ENCODE measurements at regions not wholly inside any gene's neighbourhood (a gene's known extent, or its start where the extent isn't known, plus 50 kb on each side); places are given as distances from the start of the nearest gene placed in this dataset.
A peak's percentile ranks its signal among the peaks of the same experiment; 100 is the strongest.

DNA sequence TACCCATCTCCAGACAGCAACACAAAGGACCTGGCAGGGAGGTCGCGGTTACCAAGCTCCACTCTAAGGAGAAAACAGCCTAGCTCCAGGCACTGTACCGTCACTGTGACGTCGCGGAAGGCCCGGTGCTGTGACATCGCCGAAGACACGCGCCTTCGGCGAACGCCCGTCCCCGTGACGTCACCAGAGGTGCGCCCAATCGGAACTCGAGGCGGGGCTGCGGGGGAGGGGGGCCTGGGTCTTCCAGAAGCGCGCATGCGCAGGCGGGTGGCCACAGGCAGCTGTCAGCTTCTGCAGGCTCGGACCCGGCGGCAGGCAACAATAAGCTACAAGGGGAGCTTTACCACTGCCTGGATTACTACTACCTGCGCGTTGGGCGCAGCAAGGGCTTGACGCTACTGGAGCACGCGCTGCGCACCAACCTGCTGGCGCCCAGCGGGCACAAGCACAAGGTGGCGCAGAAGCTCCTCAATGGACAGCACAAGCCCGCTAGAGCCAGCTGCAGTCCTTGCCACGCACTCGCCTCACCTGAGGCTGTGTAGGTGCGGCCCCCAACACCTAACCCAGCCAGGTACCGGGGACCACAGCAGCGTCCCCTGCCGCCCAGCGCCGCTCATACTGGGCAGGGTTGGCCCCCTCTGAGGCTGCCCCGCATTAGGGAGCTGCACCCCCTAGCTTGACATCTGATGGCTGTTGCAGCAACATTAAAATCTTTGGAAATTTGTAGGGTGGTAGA, 208.4 kb downstream of the TPST1 start:
- Mint-ChIP-seq H3K36me3 (ENCODE audit: low read depth) (peaks cover 4% of the 10 kb centered on the region; the same call in 1 of the 3 replicates), H3K4me1 (peaks cover 3% of the 10 kb centered on the region; the same call in 2 of the 3 replicates), H3K4me3 (peak overlapping the region; percentile 73), H3K27me3 (ENCODE audit: insufficient read depth, low read depth, poor library complexity) (peaks cover 12% of the 10 kb centered on the region), H3K27ac (peak overlapping the region; percentile 83; the same call in 1 of the 2 replicates), H3K9me3 (0 out of 3 replicates have a peak, but pooled peaks cover 4% of the 10 kb centered on the region)
- H3K4me2 ChIP-seq: peak overlapping the region; percentile 85
- H3K36me3 ChIP-seq (ENCODE audit: insufficient read depth): no peaks in the 10 kb centered on the region
- TF ChIP-seq, protein P1, sequence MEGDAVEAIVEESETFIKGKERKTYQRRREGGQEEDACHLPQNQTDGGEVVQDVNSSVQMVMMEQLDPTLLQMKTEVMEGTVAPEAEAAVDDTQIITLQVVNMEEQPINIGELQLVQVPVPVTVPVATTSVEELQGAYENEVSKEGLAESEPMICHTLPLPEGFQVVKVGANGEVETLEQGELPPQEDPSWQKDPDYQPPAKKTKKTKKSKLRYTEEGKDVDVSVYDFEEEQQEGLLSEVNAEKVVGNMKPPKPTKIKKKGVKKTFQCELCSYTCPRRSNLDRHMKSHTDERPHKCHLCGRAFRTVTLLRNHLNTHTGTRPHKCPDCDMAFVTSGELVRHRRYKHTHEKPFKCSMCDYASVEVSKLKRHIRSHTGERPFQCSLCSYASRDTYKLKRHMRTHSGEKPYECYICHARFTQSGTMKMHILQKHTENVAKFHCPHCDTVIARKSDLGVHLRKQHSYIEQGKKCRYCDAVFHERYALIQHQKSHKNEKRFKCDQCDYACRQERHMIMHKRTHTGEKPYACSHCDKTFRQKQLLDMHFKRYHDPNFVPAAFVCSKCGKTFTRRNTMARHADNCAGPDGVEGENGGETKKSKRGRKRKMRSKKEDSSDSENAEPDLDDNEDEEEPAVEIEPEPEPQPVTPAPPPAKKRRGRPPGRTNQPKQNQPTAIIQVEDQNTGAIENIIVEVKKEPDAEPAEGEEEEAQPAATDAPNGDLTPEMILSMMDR (conservative IDR thresholded peaks at IDR 0.05; ENCODE audit: low read depth in 2 of 2): peak; percentile 68 to 76
- TF ChIP-seq NANOG (IDR thresholded peaks at IDR 0.05; ENCODE audit: borderline replicate concordance) (no peak), POLR2AphosphoS5 (IDR thresholded peaks at IDR 0.05; ENCODE audit: low read depth) (no peak), CREB1 (CRISPR knock-in tag; IDR thresholded peaks at IDR 0.05; ENCODE audit: low read depth) (peak; percentile 98), ZNF331 (CRISPR knock-in tag; IDR thresholded peaks at IDR 0.05; ENCODE audit: low read depth) (no peak)
- TF ChIP-seq, protein P2, sequence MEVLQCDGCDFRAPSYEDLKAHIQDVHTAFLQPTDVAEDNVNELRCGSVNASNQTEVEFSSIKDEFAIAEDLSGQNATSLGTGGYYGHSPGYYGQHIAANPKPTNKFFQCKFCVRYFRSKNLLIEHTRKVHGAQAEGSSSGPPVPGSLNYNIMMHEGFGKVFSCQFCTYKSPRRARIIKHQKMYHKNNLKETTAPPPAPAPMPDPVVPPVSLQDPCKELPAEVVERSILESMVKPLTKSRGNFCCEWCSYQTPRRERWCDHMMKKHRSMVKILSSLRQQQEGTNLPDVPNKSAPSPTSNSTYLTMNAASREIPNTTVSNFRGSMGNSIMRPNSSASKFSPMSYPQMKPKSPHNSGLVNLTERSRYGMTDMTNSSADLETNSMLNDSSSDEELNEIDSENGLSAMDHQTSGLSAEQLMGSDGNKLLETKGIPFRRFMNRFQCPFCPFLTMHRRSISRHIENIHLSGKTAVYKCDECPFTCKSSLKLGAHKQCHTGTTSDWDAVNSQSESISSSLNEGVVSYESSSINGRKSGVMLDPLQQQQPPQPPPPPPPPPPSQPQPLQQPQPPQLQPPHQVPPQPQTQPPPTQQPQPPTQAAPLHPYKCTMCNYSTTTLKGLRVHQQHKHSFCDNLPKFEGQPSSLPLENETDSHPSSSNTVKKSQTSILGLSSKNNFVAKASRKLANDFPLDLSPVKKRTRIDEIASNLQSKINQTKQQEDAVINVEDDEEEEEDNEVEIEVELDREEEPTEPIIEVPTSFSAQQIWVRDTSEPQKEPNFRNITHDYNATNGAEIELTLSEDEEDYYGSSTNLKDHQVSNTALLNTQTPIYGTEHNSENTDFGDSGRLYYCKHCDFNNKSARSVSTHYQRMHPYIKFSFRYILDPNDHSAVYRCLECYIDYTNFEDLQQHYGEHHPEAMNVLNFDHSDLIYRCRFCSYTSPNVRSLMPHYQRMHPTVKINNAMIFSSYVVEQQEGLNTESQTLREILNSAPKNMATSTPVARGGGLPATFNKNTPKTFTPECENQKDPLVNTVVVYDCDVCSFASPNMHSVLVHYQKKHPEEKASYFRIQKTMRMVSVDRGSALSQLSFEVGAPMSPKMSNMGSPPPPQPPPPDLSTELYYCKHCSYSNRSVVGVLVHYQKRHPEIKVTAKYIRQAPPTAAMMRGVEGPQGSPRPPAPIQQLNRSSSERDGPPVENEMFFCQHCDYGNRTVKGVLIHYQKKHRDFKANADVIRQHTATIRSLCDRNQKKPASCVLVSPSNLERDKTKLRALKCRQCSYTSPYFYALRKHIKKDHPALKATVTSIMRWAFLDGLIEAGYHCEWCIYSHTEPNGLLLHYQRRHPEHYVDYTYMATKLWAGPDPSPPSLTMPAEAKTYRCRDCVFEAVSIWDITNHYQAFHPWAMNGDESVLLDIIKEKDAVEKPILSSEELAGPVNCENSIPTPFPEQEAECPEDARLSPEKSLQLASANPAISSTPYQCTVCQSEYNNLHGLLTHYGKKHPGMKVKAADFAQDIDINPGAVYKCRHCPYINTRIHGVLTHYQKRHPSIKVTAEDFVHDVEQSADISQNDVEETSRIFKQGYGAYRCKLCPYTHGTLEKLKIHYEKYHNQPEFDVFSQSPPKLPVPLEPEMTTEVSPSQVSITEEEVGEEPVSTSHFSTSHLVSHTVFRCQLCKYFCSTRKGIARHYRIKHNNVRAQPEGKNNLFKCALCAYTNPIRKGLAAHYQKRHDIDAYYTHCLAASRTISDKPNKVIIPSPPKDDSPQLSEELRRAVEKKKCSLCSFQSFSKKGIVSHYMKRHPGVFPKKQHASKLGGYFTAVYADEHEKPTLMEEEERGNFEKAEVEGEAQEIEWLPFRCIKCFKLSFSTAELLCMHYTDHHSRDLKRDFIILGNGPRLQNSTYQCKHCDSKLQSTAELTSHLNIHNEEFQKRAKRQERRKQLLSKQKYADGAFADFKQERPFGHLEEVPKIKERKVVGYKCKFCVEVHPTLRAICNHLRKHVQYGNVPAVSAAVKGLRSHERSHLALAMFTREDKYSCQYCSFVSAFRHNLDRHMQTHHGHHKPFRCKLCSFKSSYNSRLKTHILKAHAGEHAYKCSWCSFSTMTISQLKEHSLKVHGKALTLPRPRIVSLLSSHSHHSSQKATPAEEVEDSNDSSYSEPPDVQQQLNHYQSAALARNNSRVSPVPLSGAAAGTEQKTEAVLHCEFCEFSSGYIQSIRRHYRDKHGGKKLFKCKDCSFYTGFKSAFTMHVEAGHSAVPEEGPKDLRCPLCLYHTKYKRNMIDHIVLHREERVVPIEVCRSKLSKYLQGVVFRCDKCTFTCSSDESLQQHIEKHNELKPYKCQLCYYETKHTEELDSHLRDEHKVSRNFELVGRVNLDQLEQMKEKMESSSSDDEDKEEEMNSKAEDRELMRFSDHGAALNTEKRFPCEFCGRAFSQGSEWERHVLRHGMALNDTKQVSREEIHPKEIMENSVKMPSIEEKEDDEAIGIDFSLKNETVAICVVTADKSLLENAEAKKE (CRISPR knock-in tag; IDR thresholded peaks at IDR 0.05): no peak
- TF ChIP-seq, protein P3, sequence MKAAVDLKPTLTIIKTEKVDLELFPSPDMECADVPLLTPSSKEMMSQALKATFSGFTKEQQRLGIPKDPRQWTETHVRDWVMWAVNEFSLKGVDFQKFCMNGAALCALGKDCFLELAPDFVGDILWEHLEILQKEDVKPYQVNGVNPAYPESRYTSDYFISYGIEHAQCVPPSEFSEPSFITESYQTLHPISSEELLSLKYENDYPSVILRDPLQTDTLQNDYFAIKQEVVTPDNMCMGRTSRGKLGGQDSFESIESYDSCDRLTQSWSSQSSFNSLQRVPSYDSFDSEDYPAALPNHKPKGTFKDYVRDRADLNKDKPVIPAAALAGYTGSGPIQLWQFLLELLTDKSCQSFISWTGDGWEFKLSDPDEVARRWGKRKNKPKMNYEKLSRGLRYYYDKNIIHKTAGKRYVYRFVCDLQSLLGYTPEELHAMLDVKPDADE (IDR thresholded peaks at IDR 0.05): no peak
- H3K27me3 ChIP-seq (ENCODE audit: insufficient read depth): peaks cover 5% of the 10 kb centered on the region; the same call in 1 of the 2 replicates
- H3K79me2 ChIP-seq (replicated peaks; ENCODE audit: insufficient read depth): no peaks in the 10 kb centered on the region
- peaks cover 9% of the 10 kb centered on the region for H3F3A ChIP-seq (replicated peaks; ENCODE audit: low read depth)
- H2AFZ ChIP-seq: peak overlapping the region; percentile 99
- H3K9me2 ChIP-seq (ENCODE audit: insufficient read depth): no peaks in the 10 kb centered on the region
- peak overlapping the region; percentile 74; the same call in 1 of the 2 replicates for H3K27ac ChIP-seq (ENCODE audit: low read depth)
- peak; percentile 96 for DNase-seq (ENCODE audit: low spot score)
- peak; percentile 95 for ATAC-seq
- no peaks in the 10 kb centered on the region for H4K20me1 ChIP-seq (replicated peaks; ENCODE audit: insufficient read depth)
- H3K4me3 ChIP-seq: peak overlapping the region; percentile 58
- peaks cover 6% of the 10 kb centered on the region for H3K4me1 ChIP-seq (ENCODE audit: insufficient read depth)
